ENCODE measurements at regions not wholly inside any gene's neighbourhood (a gene's known extent, or its start where the extent isn't known, plus 50 kb on each side); places are given as distances from the start of the nearest gene placed in this dataset.

- no peak overlapping the region for H3K4ac ChIP-seq (ENCODE audit: low read depth, low read length)
- WGBS (ENCODE audit: extremely low coverage, insufficient coverage, low lambda C conversion rate): no CpG with 5 or more reads among the region's 2 CpGs
- H2BK5ac ChIP-seq (ENCODE audit: low read length): no peak overlapping the region
- no peak overlapping the region for H3K23ac ChIP-seq (ENCODE audit: low read length)
- no peak overlapping the region for H3K27ac ChIP-seq (ENCODE audit: low read depth, low read length)
- no peak overlapping the region for H4K5ac ChIP-seq (ENCODE audit: low read length)
- no peak overlapping the region for H3K4me2 ChIP-seq (ENCODE audit: low read length)
- no peak overlapping the region for H2BK15ac ChIP-seq (replicated peaks; ENCODE audit: low read depth)
- no peak overlapping the region for H4K8ac ChIP-seq (ENCODE audit: low read depth, low read length)
- H3K36me3 ChIP-seq (ENCODE audit: control insufficient read depth, insufficient read depth, low read length): no peaks in the 10 kb centered on the region
- no peaks in the 10 kb centered on the region for H3K79me1 ChIP-seq (ENCODE audit: low read length)
- H3K18ac ChIP-seq (ENCODE audit: low read length): no peak overlapping the region
- H3K27me3 ChIP-seq (ENCODE audit: insufficient read depth, low read length, poor library complexity): no peaks in the 10 kb centered on the region
- H3K79me2 ChIP-seq (ENCODE audit: control insufficient read depth, insufficient read depth, low read length): no peaks in the 10 kb centered on the region
- no peak for DNase-seq
- no peak overlapping the region for H3K56ac ChIP-seq (ENCODE audit: low read length)
- H3K9ac ChIP-seq (ENCODE audit: low read length): no peak overlapping the region
- no peak overlapping the region for H3K4me3 ChIP-seq (ENCODE audit: low read length)
- H3K4me1 ChIP-seq (ENCODE audit: control insufficient read depth, low read depth, low read length): no peaks in the 10 kb centered on the region
- H2BK120ac ChIP-seq (ENCODE audit: low read depth, low read length): no peak overlapping the region
- H2AK5ac ChIP-seq (ENCODE audit: low read length): no peak overlapping the region
Observed at GRCh38 chr13:42394711-42395085, 122.7 kb downstream of the AKAP11 start.

- H2AK5ac ChIP-seq (ENCODE audit: low read length): no peak overlapping the region
- WGBS (ENCODE audit: extremely low coverage, insufficient coverage, low lambda C conversion rate): no CpG with 5 or more reads among the region's 13 CpGs
Observed at GRCh38 chr13:42395086-42395821, 123.3 kb downstream of the AKAP11 start.

GRCh38 chr13:42396501-42396900 is 124.5 kb downstream of the AKAP11 start:
- H3K79me1 ChIP-seq (ENCODE audit: low read length): no peaks in the 10 kb centered on the region
- no peak overlapping the region for H3K56ac ChIP-seq (ENCODE audit: low read length)
- H3K27ac ChIP-seq (ENCODE audit: low read depth, low read length): no peak overlapping the region
- no peak overlapping the region for H3K4me3 ChIP-seq (ENCODE audit: low read length)
- no peaks in the 10 kb centered on the region for H3K27me3 ChIP-seq (ENCODE audit: insufficient read depth, low read length, poor library complexity)
- H3K9ac ChIP-seq (ENCODE audit: low read length): no peak overlapping the region
- H3K4me1 ChIP-seq (ENCODE audit: control insufficient read depth, low read depth, low read length): no peaks in the 10 kb centered on the region
- no peak overlapping the region for H2BK5ac ChIP-seq (ENCODE audit: low read length)
- no peak overlapping the region for H2AK5ac ChIP-seq (ENCODE audit: low read length)
- H3K18ac ChIP-seq (ENCODE audit: low read length): no peak overlapping the region
- no peak overlapping the region for H3K4ac ChIP-seq (ENCODE audit: low read depth, low read length)
- H3K23ac ChIP-seq (ENCODE audit: low read length): no peak overlapping the region
- no peak overlapping the region for H2BK15ac ChIP-seq (replicated peaks; ENCODE audit: low read depth)
- no peak for DNase-seq
- H4K5ac ChIP-seq (ENCODE audit: low read length): no peak overlapping the region
- no peak overlapping the region for H2BK120ac ChIP-seq (ENCODE audit: low read depth, low read length)
- no peak overlapping the region for H3K4me2 ChIP-seq (ENCODE audit: low read length)
- no CpG with 5 or more reads among the region's 9 CpGs for WGBS (ENCODE audit: extremely low coverage, insufficient coverage, low lambda C conversion rate)
- no peaks in the 10 kb centered on the region for H3K36me3 ChIP-seq (ENCODE audit: control insufficient read depth, insufficient read depth, low read length)
- H4K8ac ChIP-seq (ENCODE audit: low read depth, low read length): no peak overlapping the region
- no peaks in the 10 kb centered on the region for H3K79me2 ChIP-seq (ENCODE audit: control insufficient read depth, insufficient read depth, low read length)

More at GRCh38 chr13:42395086-42395821, 123.3 kb downstream of the AKAP11 start:
- no peaks in the 10 kb centered on the region for H3K79me2 ChIP-seq (ENCODE audit: control insufficient read depth, insufficient read depth, low read length)
- no peak overlapping the region for H3K18ac ChIP-seq (ENCODE audit: low read length)
- H2BK15ac ChIP-seq (replicated peaks; ENCODE audit: low read depth): no peak overlapping the region
- no peak overlapping the region for H2BK5ac ChIP-seq (ENCODE audit: low read length)
- H3K79me1 ChIP-seq (ENCODE audit: low read length): no peaks in the 10 kb centered on the region
- H4K8ac ChIP-seq (ENCODE audit: low read depth, low read length): no peak overlapping the region
- no peak overlapping the region for H2BK120ac ChIP-seq (ENCODE audit: low read depth, low read length)
- H3K9ac ChIP-seq (ENCODE audit: low read length): no peak overlapping the region
- H3K36me3 ChIP-seq (ENCODE audit: control insufficient read depth, insufficient read depth, low read length): no peaks in the 10 kb centered on the region
- no peak overlapping the region for H3K4me3 ChIP-seq (ENCODE audit: low read length)
- no peak overlapping the region for H3K27ac ChIP-seq (ENCODE audit: low read depth, low read length)
- H3K4me2 ChIP-seq (ENCODE audit: low read length): no peak overlapping the region
- H3K56ac ChIP-seq (ENCODE audit: low read length): no peak overlapping the region
- H4K5ac ChIP-seq (ENCODE audit: low read length): no peak overlapping the region
- no peak overlapping the region for H3K4ac ChIP-seq (ENCODE audit: low read depth, low read length)
- no peak for DNase-seq
- H3K4me1 ChIP-seq (ENCODE audit: control insufficient read depth, low read depth, low read length): no peaks in the 10 kb centered on the region
- no peaks in the 10 kb centered on the region for H3K27me3 ChIP-seq (ENCODE audit: insufficient read depth, low read length, poor library complexity)
- H3K23ac ChIP-seq (ENCODE audit: low read length): no peak overlapping the region

GRCh38 chr13:42396901-42397655 is 125.1 kb downstream of the AKAP11 start:
- no peaks in the 10 kb centered on the region for H3K36me3 ChIP-seq (ENCODE audit: control insufficient read depth, insufficient read depth, low read length)
- no peak overlapping the region for H3K4me3 ChIP-seq (ENCODE audit: low read length)
- no peak overlapping the region for H4K8ac ChIP-seq (ENCODE audit: low read depth, low read length)
- DNase-seq: no peak
- no peak overlapping the region for H2BK5ac ChIP-seq (ENCODE audit: low read length)
- H2AK5ac ChIP-seq (ENCODE audit: low read length): no peak overlapping the region
- no peaks in the 10 kb centered on the region for H3K4me1 ChIP-seq (ENCODE audit: control insufficient read depth, low read depth, low read length)
- H3K79me2 ChIP-seq (ENCODE audit: control insufficient read depth, insufficient read depth, low read length): no peaks in the 10 kb centered on the region
- no peak overlapping the region for H2BK120ac ChIP-seq (ENCODE audit: low read depth, low read length)
- H3K56ac ChIP-seq (ENCODE audit: low read length): no peak overlapping the region
- no peaks in the 10 kb centered on the region for H3K79me1 ChIP-seq (ENCODE audit: low read length)
- no peak overlapping the region for H3K4ac ChIP-seq (ENCODE audit: low read depth, low read length)
- no peak overlapping the region for H3K23ac ChIP-seq (ENCODE audit: low read length)
- H2BK15ac ChIP-seq (replicated peaks; ENCODE audit: low read depth): no peak overlapping the region
- no peaks in the 10 kb centered on the region for H3K27me3 ChIP-seq (ENCODE audit: insufficient read depth, low read length, poor library complexity)
- H4K5ac ChIP-seq (ENCODE audit: low read length): no peak overlapping the region
- no peak overlapping the region for H3K18ac ChIP-seq (ENCODE audit: low read length)
- H3K9ac ChIP-seq (ENCODE audit: low read length): no peak overlapping the region
- WGBS (ENCODE audit: extremely low coverage, insufficient coverage, low lambda C conversion rate): no CpG with 5 or more reads among the region's 6 CpGs
- H3K27ac ChIP-seq (ENCODE audit: low read depth, low read length): no peak overlapping the region
- H3K4me2 ChIP-seq (ENCODE audit: low read length): no peak overlapping the region

GRCh38 chr13:42398533-42398932 is 126.6 kb downstream of the AKAP11 start:
- no peaks in the 10 kb centered on the region for H3K79me2 ChIP-seq (ENCODE audit: control insufficient read depth, insufficient read depth, low read length)
- no peak overlapping the region for H3K56ac ChIP-seq (ENCODE audit: low read length)
- H3K23ac ChIP-seq (ENCODE audit: low read length): no peak overlapping the region
- H3K4me2 ChIP-seq (ENCODE audit: low read length): no peak overlapping the region
- no peak overlapping the region for H4K8ac ChIP-seq (ENCODE audit: low read depth, low read length)
- no peak overlapping the region for H2BK15ac ChIP-seq (replicated peaks; ENCODE audit: low read depth)
- no CpG with 5 or more reads among the region's 4 CpGs for WGBS (ENCODE audit: extremely low coverage, insufficient coverage, low lambda C conversion rate)
- H4K5ac ChIP-seq (ENCODE audit: low read length): no peak overlapping the region
- no peak overlapping the region for H3K18ac ChIP-seq (ENCODE audit: low read length)
- H2BK5ac ChIP-seq (ENCODE audit: low read length): no peak overlapping the region
- H3K4ac ChIP-seq (ENCODE audit: low read depth, low read length): no peak overlapping the region
- H3K36me3 ChIP-seq (ENCODE audit: control insufficient read depth, insufficient read depth, low read length): no peaks in the 10 kb centered on the region
- no peak overlapping the region for H2BK120ac ChIP-seq (ENCODE audit: low read depth, low read length)
- H3K79me1 ChIP-seq (ENCODE audit: low read length): no peaks in the 10 kb centered on the region
- H3K27me3 ChIP-seq (ENCODE audit: insufficient read depth, low read length, poor library complexity): no peaks in the 10 kb centered on the region
- no peak for DNase-seq
- H3K9ac ChIP-seq (ENCODE audit: low read length): no peak overlapping the region
- H3K4me1 ChIP-seq (ENCODE audit: control insufficient read depth, low read depth, low read length): no peaks in the 10 kb centered on the region
- no peak overlapping the region for H3K27ac ChIP-seq (ENCODE audit: low read depth, low read length)
- no peak overlapping the region for H3K4me3 ChIP-seq (ENCODE audit: low read length)
- no peak overlapping the region for H2AK5ac ChIP-seq (ENCODE audit: low read length)

Measured in mesendoderm (in vitro differentiated cells).